ENCODE measurements at regions not wholly inside any gene's neighbourhood (a gene's known extent, or its start where the extent isn't known, plus 50 kb on each side); places are given as distances from the start of the nearest gene placed in this dataset.
"Not testable (repeated sequence)": the region's sequence is repeated elsewhere in the genome, so short reads cannot be mapped to it uniquely, and the experiment has no call there.

DNA sequence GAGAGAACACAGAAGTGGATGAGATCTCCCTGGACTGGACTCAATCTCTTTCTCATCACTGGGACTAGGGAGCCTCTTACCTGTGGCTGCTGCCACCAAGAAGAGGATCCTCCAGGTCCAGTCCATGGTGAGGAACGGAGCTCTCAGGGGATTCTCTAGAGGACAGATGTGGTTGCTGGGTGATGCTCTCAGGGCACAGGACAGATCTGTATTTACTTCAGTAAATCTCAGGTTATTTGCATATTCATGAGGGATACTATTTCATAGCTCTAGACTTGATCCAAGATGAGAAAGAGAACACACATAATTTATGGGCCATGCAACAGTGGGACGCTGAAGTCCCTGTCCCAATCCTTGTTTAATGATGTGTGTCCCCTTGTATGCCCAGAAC lies 460.5 kb downstream of the TMEM121 start:
- H3K9me3 ChIP-seq (ENCODE audit: control insufficient read depth in 4 of 4, insufficient read depth in 3 of 4, low read length in 3 of 4): peaks cover 0 to 6% (median 0%) of the 10 kb centered on the region in 4 donors
- no peaks in the 10 kb centered on the region for H3K4me1 ChIP-seq (ENCODE audit: control insufficient read depth in 5 of 5, insufficient read depth in 5 of 5, low read length in 5 of 5)
- H3K4me3 ChIP-seq: no peak overlapping the region
- no peaks in the 10 kb centered on the region for H3K27me3 ChIP-seq (ENCODE audit: control insufficient read depth in 3 of 3, insufficient read depth in 3 of 3, low read length in 2 of 3)
- TF ChIP-seq, protein P1, sequence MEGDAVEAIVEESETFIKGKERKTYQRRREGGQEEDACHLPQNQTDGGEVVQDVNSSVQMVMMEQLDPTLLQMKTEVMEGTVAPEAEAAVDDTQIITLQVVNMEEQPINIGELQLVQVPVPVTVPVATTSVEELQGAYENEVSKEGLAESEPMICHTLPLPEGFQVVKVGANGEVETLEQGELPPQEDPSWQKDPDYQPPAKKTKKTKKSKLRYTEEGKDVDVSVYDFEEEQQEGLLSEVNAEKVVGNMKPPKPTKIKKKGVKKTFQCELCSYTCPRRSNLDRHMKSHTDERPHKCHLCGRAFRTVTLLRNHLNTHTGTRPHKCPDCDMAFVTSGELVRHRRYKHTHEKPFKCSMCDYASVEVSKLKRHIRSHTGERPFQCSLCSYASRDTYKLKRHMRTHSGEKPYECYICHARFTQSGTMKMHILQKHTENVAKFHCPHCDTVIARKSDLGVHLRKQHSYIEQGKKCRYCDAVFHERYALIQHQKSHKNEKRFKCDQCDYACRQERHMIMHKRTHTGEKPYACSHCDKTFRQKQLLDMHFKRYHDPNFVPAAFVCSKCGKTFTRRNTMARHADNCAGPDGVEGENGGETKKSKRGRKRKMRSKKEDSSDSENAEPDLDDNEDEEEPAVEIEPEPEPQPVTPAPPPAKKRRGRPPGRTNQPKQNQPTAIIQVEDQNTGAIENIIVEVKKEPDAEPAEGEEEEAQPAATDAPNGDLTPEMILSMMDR (IDR thresholded peaks at IDR 0.05; ENCODE audit: control extremely low read depth, extremely low read depth): no peak
- no peak overlapping the region for H3K9ac ChIP-seq (ENCODE audit: insufficient read depth in 1 of 2, low read length in 2 of 2)
- H3K27ac ChIP-seq (ENCODE audit: low read depth in 1 of 2, low read length in 1 of 2): no peak overlapping the region
- DNase-seq (no peak), ATAC-seq (ENCODE audit: insufficient read depth, low FRiP score) (no peak)
- no peaks in the 10 kb centered on the region for H3K36me3 ChIP-seq (ENCODE audit: control insufficient read depth in 4 of 4, insufficient read depth in 4 of 4, low read length in 4 of 4)
- 71 to 72% methylated on average over 2 of the region's 2 CpGs for WGBS, 2 donors

DNA sequence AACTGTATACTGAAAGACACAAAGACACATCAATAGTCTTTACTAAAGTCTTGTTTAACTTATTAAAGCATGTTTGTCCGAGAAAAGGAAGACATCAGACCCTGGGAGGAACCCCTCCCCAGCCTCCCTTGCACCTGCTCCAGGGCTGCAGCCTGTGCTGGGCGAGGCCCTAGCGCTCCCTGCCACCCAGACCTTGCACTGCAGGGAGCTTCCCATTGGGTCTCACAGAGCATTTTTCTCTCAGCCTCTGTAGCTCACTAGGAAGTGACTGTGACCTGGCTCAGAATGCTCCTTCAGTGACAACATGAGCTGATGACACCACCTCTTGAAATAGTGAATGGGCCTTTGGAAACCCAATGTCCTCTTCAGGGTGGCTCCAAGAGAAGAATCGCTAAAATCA lies 461.2 kb downstream of the TMEM121 start:
- Histone ChIP-seq H3K4me1 (ENCODE audit: control insufficient read depth in 5 of 5, insufficient read depth in 5 of 5, low read length in 5 of 5) (no peaks in the 10 kb centered on the region), H3K9me3 (ENCODE audit: control insufficient read depth in 4 of 4, insufficient read depth in 3 of 4, low read length in 3 of 4) (peaks cover 0 to 6% (median 0%) of the 10 kb centered on the region in 4 donors), H3K27me3 (ENCODE audit: control insufficient read depth in 3 of 3, insufficient read depth in 3 of 3, low read length in 2 of 3) (no peaks in the 10 kb centered on the region), H3K4me3 (no peak overlapping the region), H3K27ac (ENCODE audit: low read depth in 1 of 2, low read length in 1 of 2) (no peak overlapping the region), H3K36me3 (ENCODE audit: control insufficient read depth in 4 of 4, insufficient read depth in 4 of 4, low read length in 4 of 4) (no peaks in the 10 kb centered on the region), H3K9ac (ENCODE audit: insufficient read depth in 1 of 2, low read length in 2 of 2) (no peak overlapping the region)
- ATAC-seq (ENCODE audit: insufficient read depth, low FRiP score) (no peak), DNase-seq (no peak)
- 73 to 81% methylated on average over 4 of the region's 4 CpGs for WGBS, 2 donors
- TF ChIP-seq, protein P1 (IDR thresholded peaks at IDR 0.05; ENCODE audit: control extremely low read depth, extremely low read depth): no peak

DNA sequence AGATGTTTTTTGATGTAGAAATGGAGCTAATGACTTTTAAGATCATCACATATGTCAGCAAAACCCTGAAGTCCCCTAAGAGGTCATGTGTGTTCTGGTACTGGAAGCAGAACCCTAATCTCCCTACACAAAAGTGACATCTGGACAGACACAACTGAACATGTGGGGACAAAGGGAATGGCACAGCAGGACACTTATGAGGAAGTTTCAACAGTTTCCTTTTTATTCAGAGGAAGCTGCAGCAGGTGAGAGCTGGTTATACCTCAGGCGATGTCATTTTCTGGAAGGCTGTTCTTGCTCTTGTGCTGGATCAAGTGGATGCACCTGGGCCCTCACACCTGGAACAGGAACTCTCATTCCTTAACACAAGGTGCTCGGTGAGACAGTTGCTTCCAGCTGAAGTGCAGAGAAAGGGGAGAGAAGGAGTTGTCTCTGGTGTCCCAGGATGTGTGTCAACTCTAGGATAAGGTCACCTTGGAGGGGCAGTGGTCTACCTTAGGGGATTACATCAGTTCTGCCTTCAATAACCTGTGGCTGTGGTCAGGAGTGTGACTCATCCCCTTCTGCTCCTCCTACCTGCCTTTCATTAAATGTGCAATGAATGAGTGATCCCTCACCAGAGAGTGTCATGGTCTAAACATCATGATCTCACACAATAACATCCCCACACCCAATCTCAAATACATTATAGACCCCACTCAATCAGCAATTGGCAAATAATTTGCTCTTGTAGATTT lies 463.4 kb downstream of the TMEM121 start:
- H3K4me3 ChIP-seq: no peak overlapping the region
- H3K9me3 ChIP-seq (ENCODE audit: control insufficient read depth in 4 of 4, insufficient read depth in 3 of 4, low read length in 3 of 4): peaks cover 0 to 10% (median 0%) of the 10 kb centered on the region in 4 donors
- DNase-seq (no peak), ATAC-seq (ENCODE audit: insufficient read depth, low FRiP score) (no peak)
- no peak overlapping the region for H3K27ac ChIP-seq (ENCODE audit: low read depth in 1 of 2, low read length in 1 of 2)
- WGBS, 2 donors: 50% methylated on average over 2 of the region's 2 CpGs
- H3K27me3 ChIP-seq (ENCODE audit: control insufficient read depth in 3 of 3, insufficient read depth in 3 of 3, low read length in 2 of 3): no peaks in the 10 kb centered on the region
- H3K4me1 ChIP-seq (ENCODE audit: control insufficient read depth in 5 of 5, insufficient read depth in 5 of 5, low read length in 5 of 5): no peaks in the 10 kb centered on the region
- H3K9ac ChIP-seq (ENCODE audit: insufficient read depth in 1 of 2, low read length in 2 of 2): no peak overlapping the region
- no peaks in the 10 kb centered on the region for H3K36me3 ChIP-seq (ENCODE audit: control insufficient read depth in 4 of 4, insufficient read depth in 4 of 4, low read length in 4 of 4)
- TF ChIP-seq, protein P1 (IDR thresholded peaks at IDR 0.05; ENCODE audit: control extremely low read depth, extremely low read depth): no peak

DNA sequence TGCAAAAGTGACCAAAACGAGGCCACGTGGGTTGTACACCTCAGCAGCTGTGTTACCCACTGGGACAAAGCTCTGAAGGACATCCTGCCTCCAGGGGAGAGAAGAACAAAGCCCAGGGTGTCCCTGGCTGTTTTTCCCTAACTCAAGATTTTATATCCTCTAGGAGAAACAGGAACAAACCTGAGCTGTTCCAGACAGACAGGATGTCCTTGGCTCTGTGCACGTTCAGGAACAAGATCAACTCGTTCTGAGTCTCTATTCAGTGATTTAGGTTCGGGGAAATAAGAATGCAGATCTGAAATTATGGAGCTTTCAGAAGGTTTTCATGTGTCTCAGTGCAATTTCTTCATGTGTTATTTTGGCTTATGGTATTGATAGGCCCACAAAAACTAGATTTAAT lies 465.3 kb downstream of the TMEM121 start:
- WGBS, 2 donors: 35 to 44% methylated on average over 5 of the region's 5 CpGs

More for the DNA sequence above, 465.3 kb downstream of the TMEM121 start:
- DNase-seq; H3K36me3 ChIP-seq (ENCODE audit: control insufficient read depth in 4 of 4, insufficient read depth in 4 of 4, low read length in 4 of 4); H3K4me3 ChIP-seq; H3K27me3 ChIP-seq (ENCODE audit: control insufficient read depth in 3 of 3, insufficient read depth in 3 of 3, low read length in 2 of 3); H3K27ac ChIP-seq (ENCODE audit: low read depth in 1 of 2, low read length in 1 of 2); H3K9ac ChIP-seq (ENCODE audit: insufficient read depth in 1 of 2, low read length in 2 of 2); H3K9me3 ChIP-seq (ENCODE audit: control insufficient read depth in 4 of 4, insufficient read depth in 3 of 4, low read length in 3 of 4); ATAC-seq (ENCODE audit: insufficient read depth, low FRiP score); H3K4me1 ChIP-seq (ENCODE audit: control insufficient read depth in 5 of 5, insufficient read depth in 5 of 5, low read length in 5 of 5): not testable (repeated sequence)
